ENCODE measurements at regions not wholly inside any gene's neighbourhood (a gene's known extent, or its start where the extent isn't known, plus 50 kb on each side); places are given as distances from the start of the nearest gene placed in this dataset.
"Not testable (repeated sequence)": the region's sequence is repeated elsewhere in the genome, so short reads cannot be mapped to it uniquely, and the experiment has no call there.

GRCh38 chrX:94635003-94635402, 961.0 kb downstream of the FAM133A start:
- DNase-seq, result no peak

GRCh38 chrX:94645726-94646125, 971.7 kb downstream of the FAM133A start:
- no peak for DNase-seq

DNA sequence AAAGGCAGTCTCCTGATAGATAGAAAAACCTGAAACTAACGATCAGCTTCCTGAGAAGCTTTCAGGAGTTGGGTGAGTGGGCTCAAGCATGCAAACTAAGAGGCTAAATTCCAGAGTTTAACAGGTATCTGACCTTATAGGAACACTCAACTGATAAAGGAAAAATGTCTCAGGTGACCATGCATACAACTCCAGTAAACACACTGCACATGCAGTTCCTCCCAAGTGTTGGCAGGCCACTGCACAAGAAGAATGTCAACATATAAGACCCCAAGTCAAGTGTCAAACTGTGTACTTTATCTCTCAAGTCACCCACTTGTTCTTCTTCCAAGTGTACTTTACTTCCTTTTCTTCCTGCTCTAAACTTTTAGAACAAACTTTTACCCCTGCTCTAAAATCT, 981.2 kb downstream of the FAM133A start:
- DNase-seq, result no peak

GRCh38 chrX:94662689-94663088, 988.7 kb downstream of the FAM133A start:
- DNase-seq, result no peak

GRCh38 chrX:94676285-94676684, 1002.3 kb downstream of the FAM133A start:
- DNase-seq, result no peak

GRCh38 chrX:94686071-94686470, 1012.1 kb downstream of the FAM133A start:
- DNase-seq, result no peak

DNA sequence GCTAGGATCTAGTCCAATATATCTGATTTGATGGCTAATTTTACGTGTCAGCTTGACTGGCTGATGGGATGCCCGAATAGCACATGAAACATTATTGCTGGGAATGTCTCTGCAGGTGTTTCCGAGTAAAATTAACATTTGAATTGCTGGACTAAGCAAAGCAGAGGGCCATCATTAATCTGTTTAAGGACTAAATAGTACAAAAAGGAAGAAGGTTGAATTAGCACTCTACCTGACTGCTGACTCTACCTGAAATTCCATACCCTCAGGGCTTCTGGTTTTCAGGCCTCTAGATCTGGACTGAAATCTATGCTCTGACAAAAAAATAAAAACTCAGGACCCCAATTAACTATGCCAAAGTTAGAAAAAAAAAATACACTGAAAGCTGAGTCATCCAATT, 1021.9 kb downstream of the FAM133A start:
- no peak for DNase-seq

DNA sequence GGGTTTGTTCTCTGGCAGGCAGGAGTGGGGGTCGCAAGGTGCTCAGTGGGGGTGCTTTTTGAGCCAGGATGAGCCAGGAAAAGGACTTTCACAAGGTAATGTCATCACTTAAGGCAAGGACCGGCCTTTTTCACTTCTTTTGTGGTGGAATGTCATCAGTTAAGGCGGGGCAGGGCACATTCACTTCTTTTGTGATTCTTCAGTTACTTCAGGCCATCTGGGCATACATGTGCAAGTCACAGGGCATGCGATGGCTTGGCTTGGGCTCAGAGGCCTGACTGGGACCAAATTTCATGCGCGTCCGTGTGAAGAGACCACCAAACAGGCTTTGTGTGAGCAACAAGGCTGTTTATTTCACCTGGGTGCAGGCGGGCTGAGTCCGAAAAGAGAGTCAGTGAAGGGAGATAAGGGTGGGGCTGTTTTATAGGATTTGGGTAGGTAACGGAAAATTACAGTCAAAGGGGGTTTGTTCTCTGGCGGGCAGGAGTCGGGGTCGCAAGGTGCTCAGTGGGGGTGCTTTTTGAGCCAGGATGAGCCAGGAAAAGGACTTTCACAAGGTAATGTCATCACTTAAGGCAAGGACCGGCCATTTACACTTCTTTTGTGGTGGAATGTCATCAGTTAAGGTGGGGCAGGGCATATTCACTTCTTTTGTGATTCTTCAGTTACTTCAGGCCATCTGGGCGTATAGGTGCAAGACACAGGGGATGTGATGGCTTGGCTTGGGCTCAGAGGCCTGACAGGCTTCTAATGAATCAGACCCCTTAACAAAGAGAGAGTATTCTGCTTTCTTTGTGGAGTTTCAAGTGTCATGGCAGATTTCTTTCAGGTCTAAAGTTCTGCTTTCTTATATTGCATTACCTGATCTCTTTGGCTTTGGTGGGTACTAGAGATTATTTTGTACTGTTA, 1030.6 kb downstream of the FAM133A start:
- not testable (repeated sequence) for DNase-seq

DNA sequence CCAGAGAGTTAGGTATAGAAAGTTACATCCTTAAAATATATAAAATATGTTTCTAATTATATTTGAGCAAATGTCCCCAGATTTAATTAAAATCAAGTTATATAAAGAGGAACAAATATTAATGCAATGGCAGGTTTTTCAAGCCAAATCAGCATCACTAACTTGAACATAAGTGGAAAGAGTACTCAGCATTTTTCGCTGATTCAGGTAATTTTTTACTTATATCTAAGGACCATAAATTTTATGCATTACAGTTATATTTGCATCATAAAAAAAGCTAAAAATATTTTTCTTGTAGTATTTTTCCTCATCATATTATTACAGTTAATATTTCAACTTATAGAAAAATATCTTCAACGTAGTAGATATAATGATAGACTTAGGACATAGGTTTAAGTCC, 1047.4 kb downstream of the FAM133A start:
- no peak for DNase-seq

DNA sequence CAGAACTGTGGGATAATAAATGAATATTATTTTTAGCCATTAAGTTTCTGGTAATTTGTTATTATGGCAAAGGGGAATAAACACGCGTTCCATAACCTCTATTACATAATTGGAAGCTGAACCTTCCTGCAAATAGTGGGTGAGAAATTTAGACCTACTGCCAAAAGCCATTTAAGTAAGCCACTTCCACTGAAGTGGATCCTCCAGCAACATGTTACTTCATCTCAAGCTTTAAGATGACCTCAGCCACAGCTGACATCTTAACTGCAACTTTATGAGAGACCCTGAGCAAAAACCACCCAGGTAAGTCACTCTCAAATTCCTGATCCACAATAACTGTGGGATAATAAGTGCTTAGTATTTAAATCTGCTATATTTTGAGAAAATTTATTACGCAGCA, 1048.6 kb downstream of the FAM133A start:
- no peak for DNase-seq

DNA sequence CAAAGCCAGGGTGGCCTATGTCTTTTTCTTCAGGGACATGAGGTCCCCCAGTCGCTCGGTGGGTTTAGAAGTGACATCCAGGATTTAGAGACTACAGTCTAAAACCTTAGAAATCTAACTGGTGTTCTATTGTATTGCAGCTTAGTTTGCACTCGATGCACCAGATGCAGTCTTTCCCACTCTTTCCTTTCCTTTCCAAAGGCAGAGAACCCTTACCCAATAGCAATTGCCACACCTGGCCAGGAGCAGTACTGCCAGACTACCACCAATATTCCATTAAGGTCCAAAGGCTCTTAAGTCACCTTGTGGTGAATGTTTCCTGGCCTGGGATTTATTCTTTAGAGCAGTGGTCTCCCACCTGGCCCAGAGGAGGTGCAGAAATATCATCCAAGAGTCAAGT, 1068.8 kb downstream of the FAM133A start:
- no peak for DNase-seq

DNA sequence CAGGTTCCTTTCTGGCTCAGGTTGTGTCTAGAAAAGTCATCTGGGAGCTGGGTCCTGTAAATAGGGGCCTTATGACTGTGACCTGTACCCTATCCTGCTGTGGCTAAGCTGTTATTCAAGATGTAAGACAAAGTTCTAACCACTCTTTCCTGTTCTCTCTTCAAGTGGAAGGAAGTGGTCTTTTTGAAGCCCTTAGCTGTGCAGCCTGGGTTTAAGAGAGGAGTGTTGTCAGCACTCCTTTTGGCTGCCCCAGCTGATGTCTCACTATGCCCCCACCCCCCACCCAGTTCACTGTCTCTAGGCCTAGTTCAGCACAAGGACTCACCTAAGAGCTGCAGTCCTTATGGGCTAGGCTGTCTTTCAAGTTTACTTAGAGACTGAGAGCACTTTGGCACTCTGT, 1069.5 kb downstream of the FAM133A start:
- no peak for DNase-seq

- DNase-seq, result no peak
These were observed 1070.8 kb downstream of the FAM133A start for GRCh38 chrX:94744786-94745185.

DNA sequence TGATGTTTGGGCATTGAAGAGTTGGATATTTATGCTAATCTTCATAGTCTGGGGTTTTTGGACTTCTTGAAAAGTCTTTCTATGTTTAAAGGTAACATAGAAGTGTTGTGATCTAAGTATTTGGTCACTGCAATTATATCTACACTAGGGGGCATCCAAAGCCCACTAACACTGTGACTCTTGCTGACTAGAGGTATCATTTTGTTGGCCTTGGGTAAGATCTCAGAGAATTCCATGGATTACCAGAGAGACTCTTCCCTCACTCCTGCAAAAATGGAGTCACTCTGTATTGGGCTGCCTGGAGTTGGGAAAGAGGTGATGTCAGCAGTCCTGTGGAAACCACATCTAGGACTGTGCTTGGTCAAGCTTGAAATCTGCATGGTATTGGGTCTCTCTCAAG, 1077.6 kb downstream of the FAM133A start:
- DNase-seq, result no peak

DNA sequence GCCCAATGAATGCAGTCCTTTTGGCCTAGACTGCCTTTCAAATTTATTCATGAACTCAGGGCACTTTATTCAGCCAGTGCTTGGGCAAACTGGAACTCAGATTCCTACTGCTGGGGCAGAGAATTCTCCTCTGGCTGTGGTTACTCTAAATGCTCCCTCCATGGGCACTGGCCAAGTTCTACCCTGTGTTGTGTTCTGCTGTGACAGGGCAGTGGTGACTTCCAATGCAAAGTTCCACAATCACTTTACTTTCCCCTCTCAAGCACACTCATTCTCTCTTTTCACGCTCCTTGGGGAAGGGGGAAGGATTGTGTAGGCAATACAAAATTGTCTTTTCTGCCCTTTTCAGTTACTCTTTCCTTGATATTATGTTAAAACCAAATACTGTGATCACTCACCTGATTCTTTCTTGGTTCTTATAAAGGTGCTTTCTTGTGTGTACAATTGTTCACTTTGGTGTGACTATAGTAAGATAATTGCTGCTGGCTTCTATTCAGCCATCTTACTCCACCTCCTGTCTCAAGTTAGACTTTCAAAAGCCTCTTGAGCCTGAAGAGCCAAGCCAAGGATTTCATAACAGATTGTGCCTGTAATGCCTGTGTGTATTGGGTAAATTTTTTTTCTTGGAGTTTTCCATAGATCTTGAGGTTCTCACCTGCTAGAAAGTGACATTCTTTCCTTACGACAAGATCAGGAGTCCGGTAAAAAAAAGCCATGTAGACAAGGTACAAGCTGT, 1078.6 kb downstream of the FAM133A start:
- DNase-seq, result no peak

GRCh38 chrX:94758130-94758529, 1084.1 kb downstream of the FAM133A start:
- no peak for DNase-seq

DNA sequence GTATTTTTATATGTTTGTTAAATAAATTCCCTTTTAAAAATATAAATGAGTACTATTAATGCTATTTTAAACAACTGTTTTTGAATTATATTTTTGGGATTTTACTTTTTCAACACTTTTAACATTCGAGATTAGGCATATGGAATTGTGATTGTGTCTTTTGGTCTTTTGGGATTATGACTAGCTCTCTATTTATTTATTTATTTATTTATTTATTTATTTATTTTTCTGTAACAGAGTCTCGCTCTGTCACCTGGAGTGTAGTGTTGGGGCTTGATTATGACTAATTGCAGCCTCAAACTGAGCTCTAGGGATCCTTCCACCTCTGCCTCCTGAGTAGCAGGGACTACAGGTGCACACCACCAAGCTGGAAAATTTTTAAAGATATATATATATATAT, 1101.6 kb downstream of the FAM133A start:
- DNase-seq, result no peak

- no peak for DNase-seq
These were observed 1139.5 kb downstream of the FAM133A start for GRCh38 chrX:94813541-94813940.

- DNase-seq, result no peak
These were observed 1140.2 kb downstream of the FAM133A start for GRCh38 chrX:94814216-94814615.

GRCh38 chrX:94830717-94831116, 1156.7 kb downstream of the FAM133A start:
- no peak for DNase-seq

- DNase-seq, result peak; percentile 7
These were observed 1157.4 kb downstream of the FAM133A start for GRCh38 chrX:94831364-94831763.

GRCh38 chrX:94834226-94834625, 1160.2 kb downstream of the FAM133A start:
- no peak for DNase-seq

DNA sequence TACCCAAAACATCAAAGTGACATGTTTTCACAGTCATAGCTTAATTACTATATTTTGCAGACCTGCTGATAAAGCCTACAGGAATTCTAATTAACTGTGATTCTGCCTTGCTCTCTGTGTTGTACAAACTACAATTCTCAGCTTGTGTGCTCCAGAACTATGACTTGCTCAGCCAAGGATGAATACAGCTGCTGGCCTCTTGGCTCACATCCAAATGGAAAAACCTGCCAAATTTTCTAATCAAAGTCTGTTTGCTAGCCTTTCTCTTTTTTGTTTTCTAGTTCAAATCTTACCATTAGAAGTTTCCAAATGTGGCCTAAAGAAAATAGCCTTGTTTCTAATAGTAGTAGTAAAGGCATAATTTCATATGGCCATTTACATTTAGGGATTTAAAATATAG, 1176.8 kb downstream of the FAM133A start:
- DNase-seq, result peak; percentile 12

DNA sequence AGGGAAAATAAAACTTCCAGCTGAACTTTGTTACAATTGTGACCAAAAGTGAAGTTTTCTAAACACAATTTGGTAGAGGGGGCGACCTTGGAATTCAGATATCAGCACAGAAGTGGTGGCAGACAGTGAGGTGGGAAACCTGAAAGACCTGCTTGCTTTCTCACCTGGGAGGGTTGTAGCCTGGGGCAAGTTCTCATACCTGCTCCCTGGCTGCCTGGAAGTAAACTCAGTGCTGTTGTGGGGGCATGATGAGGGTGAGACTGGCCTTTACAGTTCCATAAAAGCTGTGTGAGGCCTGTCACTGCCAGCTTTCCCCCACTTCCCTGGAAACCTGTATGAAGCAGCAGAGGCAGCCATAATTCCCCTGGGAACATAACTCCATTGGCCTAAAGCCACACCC, 1180.2 kb downstream of the FAM133A start:
- DNase-seq, result no peak
